RPMI7951 (cell line): ENCODE measurements at regions not wholly inside any gene's neighbourhood (a gene's known extent, or its start where the extent isn't known, plus 50 kb on each side); places are given as distances from the start of the nearest gene placed in this dataset.
A peak's percentile ranks its signal among the peaks of the same experiment; 100 is the strongest.

Experiments used
- DNase-seq: peaks from one replicate; pipeline ENCODE4 v3.0.0-alpha.2; 2012; ENCODE audit warnings: low read depth

GRCh38 chr7:80563561-80564327 lies 51.9 kb upstream of the GNAT3 start:
- DNase-seq: peak; percentile 29

DNA sequence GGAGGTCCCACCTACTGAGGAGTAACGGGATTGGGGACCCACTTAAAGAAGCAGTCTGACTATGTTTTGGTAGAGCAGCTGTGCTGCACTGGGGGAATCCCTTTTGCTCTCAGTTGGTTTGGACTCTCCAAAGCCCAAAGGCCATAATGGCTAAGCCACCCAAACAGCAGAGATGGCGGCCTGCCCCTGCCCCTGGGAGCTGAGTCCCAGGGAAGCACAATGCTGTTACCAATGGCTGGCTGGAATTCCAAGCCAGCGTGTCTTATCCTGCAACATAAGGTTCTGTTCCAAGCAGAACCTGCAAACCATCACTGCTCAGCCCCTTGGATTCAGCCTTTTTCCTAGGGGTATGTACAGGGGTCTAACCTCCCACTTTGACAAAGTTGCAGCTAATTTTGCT lies 53.7 kb upstream of the GNAT3 start:
- DNase-seq: no peak

- DNase-seq: no peak
Observed at GRCh38 chr7:80581486-80582260, 56.8 kb upstream of the CD36 start.

- no peak for DNase-seq
Observed at GRCh38 chr7:80583901-80584300, 54.5 kb upstream of the CD36 start.

DNA sequence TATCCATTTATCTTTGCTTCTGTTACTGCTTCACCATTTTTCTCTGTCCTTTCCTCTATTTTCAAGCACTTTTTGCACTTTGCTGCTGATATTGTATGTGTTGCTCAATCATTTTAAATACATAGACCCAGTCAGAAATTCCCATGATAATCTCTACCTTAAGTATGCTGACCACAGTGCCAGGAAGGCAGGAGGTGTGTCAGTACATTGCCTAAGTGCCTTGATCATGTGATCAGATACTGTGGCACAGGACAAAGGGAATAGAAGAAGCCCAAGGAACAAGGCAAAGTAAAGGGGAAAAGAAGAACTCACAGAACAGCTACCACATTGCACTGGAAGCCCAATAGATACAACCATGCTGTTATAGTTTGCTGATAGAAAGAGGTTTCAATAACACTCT lies 53.7 kb upstream of the CD36 start:
- peak; percentile 14 for DNase-seq

DNA sequence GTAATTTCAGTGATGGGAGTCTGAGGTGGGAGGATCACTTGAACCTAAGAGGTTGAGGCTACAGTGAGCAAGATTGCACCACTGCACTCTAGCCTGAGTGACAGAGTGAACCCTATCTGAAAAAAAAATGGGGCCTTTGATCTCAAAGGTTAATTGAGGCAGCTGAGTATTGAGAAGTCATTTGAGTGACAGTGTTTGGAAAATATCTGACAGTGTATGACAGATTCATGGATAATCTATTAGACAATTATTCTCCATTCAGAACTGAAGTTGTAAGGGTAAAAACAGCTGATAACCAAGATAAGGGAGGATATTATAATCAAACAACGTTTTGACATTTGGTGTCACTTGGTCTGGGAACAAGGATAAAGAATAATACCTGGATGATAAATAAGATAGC lies 50.9 kb upstream of the CD36 start:
- no peak for DNase-seq

DNA sequence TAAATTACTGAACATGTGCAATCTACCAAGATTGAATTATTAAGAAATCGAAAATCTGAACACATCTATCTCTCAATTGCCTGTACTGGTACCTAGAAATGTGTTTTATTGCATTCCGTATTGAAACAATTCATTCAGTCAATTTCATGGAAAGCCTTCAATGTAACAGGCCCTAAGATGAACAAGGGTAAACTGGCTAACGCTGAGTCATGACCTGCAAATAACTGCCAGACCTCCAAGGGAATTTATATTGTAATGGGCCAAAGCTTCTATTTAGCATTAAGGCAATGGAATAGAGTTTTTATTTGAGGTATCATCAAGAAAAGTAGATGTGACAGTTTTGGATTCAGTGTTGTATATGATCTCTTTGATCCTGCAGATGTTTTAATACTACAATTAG lies 49.9 kb upstream of the CD36 start:
- DNase-seq: peak; percentile 30
